Liver (tissue), 3 donors: ENCODE measurements at regions not wholly inside any gene's neighbourhood (a gene's known extent, or its start where the extent isn't known, plus 50 kb on each side); places are given as distances from the start of the nearest gene placed in this dataset.

Source experiments
- GABPA ChIP-seq, 2 donors: IDR thresholded peaks in 1 of 2; conservative IDR thresholded peaks in 1 of 2; 2 replicates each; pipeline ENCODE4 v1.6.1; 2016; ENCODE audit warnings: antibody characterized with exemption in 2 of 2, mild to moderate bottlenecking in 1 of 2, moderate library complexity in 1 of 2
- RAD21 ChIP-seq, 2 donors: IDR thresholded peaks; 2 replicates each; pipeline ENCODE4 v1.6.1; 2016; ENCODE audit warnings: antibody characterized with exemption in 2 of 2, mild to moderate bottlenecking in 2 of 2
- SP1 ChIP-seq: IDR thresholded peaks from 2 replicates; pipeline ENCODE4 v1.6.1; 2018; ENCODE audit warnings: antibody characterized with exemption, mild to moderate bottlenecking
- TAF1 ChIP-seq: conservative IDR thresholded peaks from 2 replicates; pipeline ENCODE4 v1.6.1; 2016; ENCODE audit warnings: antibody characterized with exemption, mild to moderate bottlenecking
- YY1 ChIP-seq: IDR thresholded peaks from 2 replicates; pipeline ENCODE4 v1.6.1; 2016; ENCODE audit warnings: antibody characterized with exemption, mild to moderate bottlenecking
- TF ChIP-seq, protein P1 (sequence below): fragments of 150-350 bp; IDR thresholded peaks from 2 replicates; pipeline ENCODE4 v1.5.1; 2017; ENCODE audit warnings: improper control_type of control experiment, low read depth, low read length; ENCODE audit not compliant: missing input control
- TF ChIP-seq, protein P2 (sequence below): IDR thresholded peaks from 2 replicates; pipeline ENCODE4 v1.6.1; 2016; ENCODE audit warnings: antibody characterized with exemption, mild to moderate bottlenecking
- donor health status: healthy.
- donor health status: healthy.

DNA sequence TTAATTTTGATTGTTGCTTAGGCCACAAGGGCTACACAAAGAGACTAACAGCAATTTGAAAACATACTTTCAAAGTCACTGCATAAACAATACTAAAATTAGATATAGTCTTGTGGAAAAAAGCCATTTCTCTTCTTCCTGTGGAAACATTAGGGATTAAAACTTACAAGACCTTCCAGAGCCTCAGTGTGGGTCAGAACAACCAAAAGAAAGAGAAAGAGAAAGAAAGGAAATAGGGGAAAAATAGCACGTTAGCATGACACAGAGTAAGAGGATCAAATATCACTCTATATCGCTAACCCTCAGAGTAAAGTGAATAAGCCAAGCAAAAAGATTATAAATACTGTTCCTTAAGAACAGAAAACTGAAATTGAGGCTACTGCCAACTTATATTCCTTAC is 127.8 kb upstream of the DIAPH2 start:
- TF ChIP-seq, protein P1, sequence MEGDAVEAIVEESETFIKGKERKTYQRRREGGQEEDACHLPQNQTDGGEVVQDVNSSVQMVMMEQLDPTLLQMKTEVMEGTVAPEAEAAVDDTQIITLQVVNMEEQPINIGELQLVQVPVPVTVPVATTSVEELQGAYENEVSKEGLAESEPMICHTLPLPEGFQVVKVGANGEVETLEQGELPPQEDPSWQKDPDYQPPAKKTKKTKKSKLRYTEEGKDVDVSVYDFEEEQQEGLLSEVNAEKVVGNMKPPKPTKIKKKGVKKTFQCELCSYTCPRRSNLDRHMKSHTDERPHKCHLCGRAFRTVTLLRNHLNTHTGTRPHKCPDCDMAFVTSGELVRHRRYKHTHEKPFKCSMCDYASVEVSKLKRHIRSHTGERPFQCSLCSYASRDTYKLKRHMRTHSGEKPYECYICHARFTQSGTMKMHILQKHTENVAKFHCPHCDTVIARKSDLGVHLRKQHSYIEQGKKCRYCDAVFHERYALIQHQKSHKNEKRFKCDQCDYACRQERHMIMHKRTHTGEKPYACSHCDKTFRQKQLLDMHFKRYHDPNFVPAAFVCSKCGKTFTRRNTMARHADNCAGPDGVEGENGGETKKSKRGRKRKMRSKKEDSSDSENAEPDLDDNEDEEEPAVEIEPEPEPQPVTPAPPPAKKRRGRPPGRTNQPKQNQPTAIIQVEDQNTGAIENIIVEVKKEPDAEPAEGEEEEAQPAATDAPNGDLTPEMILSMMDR = no peak
- TF ChIP-seq RAD21 (IDR thresholded peaks at IDR 0.05) = no peak
- no peak for TF ChIP-seq TAF1
- no peak for TF ChIP-seq SP1
- TF ChIP-seq, protein P2, sequence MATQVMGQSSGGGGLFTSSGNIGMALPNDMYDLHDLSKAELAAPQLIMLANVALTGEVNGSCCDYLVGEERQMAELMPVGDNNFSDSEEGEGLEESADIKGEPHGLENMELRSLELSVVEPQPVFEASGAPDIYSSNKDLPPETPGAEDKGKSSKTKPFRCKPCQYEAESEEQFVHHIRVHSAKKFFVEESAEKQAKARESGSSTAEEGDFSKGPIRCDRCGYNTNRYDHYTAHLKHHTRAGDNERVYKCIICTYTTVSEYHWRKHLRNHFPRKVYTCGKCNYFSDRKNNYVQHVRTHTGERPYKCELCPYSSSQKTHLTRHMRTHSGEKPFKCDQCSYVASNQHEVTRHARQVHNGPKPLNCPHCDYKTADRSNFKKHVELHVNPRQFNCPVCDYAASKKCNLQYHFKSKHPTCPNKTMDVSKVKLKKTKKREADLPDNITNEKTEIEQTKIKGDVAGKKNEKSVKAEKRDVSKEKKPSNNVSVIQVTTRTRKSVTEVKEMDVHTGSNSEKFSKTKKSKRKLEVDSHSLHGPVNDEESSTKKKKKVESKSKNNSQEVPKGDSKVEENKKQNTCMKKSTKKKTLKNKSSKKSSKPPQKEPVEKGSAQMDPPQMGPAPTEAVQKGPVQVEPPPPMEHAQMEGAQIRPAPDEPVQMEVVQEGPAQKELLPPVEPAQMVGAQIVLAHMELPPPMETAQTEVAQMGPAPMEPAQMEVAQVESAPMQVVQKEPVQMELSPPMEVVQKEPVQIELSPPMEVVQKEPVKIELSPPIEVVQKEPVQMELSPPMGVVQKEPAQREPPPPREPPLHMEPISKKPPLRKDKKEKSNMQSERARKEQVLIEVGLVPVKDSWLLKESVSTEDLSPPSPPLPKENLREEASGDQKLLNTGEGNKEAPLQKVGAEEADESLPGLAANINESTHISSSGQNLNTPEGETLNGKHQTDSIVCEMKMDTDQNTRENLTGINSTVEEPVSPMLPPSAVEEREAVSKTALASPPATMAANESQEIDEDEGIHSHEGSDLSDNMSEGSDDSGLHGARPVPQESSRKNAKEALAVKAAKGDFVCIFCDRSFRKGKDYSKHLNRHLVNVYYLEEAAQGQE = no peak
- no peak for TF ChIP-seq GABPA (IDR thresholded peaks at IDR 0.05 in 1 of 2, conservative IDR thresholded peaks at IDR 0.05 in 1 of 2)
- TF ChIP-seq YY1 = no peak
